SJCRH30 (cell line): ENCODE measurements at regions not wholly inside any gene's neighbourhood (a gene's known extent, or its start where the extent isn't known, plus 50 kb on each side); places are given as distances from the start of the nearest gene placed in this dataset.

Experiments
- DNase-seq, 2 experiments: peaks; one replicate each; pipeline ENCODE4 v3.0.0-alpha.2; 2015 to 2020
- H3K27ac ChIP-seq: fragments of 250-450 bp; sonication (Bioruptor Pico); 2 replicates; pipeline ENCODE4 v1.5.1; 2020; ENCODE audit warnings: mild to moderate bottlenecking, moderate library complexity
- H3K27me3 ChIP-seq: fragments of 250-450 bp; sonication (Bioruptor Pico); 2 replicates; pipeline ENCODE4 v1.5.1; 2020; ENCODE audit warnings: mild to moderate bottlenecking, moderate library complexity
- H3K36me3 ChIP-seq: fragments of 250-450 bp; sonication (Bioruptor Pico); 2 replicates; pipeline ENCODE4 v1.5.1; 2020; ENCODE audit warnings: mild to moderate bottlenecking, moderate library complexity
- H3K4me1 ChIP-seq: fragments of 250-450 bp; sonication (Bioruptor Pico); 2 replicates; pipeline ENCODE4 v1.5.1; 2020; ENCODE audit warnings: mild to moderate bottlenecking, moderate library complexity
- H3K4me3 ChIP-seq: fragments of 250-450 bp; sonication (Bioruptor Pico); 2 replicates; pipeline ENCODE4 v1.5.1; 2020; ENCODE audit warnings: mild to moderate bottlenecking, moderate library complexity
- H3K9me3 ChIP-seq: fragments of 250-450 bp; sonication (Bioruptor Pico); replicated peaks from 2 replicates; pipeline ENCODE4 v1.5.1; 2020; ENCODE audit warnings: mild to moderate bottlenecking, moderate library complexity

DNA sequence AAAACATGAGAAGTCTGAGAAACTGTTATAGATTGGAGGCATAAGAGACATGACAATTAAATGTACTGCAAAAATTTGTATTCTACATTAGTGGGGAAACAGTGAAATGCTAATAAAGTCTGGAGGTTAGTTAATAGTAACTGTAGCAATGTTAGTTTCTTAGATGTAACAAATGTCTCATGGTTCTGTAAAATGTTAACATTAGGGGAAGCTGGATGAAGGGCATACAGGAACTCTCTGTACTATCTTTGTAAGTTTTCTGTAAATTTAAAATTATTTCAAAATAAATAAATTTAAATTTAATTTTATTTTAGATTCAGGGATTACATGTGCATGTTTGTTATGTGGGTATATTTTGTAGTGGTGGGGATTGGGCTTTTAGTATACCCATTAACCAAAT, 70.0 kb upstream of the IRX6 start:
- DNase-seq: no peak
- H3K27me3 ChIP-seq: no peaks in the 10 kb centered on the region
- H3K4me1 ChIP-seq: peaks cover 22% of the 10 kb centered on the region
- peaks cover 4% of the 10 kb centered on the region; the same call in 1 of the 2 replicates for H3K9me3 ChIP-seq
- no peaks in the 10 kb centered on the region for H3K36me3 ChIP-seq
- H3K4me3 ChIP-seq: no peak overlapping the region
- H3K27ac ChIP-seq: no peak overlapping the region

DNA sequence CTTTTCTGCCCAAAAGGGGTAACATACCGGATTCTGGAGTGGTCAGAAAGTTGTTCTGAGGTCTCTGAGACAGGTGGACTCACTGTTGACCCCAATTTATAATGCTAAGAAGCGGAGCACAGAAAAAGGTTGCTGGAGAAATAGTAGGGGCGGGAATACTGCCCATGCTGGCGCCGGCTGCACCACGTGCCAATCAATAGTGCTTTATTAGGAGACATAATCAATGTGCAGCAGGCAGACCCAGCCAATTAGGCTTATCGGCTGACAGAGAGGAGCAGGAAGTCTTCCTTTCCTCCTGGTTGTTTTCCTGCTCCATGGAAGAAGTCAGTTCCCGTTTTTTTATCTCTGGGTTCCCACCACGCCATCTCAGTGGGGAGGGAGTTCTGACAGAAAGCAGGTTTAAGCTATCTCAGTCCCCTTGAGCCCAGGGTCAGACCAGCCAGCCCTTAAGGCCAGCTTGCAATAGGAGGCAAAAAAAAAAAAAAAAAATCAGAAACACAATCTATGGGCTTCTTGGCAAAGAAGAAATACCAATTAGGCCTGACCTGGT, 68.2 kb upstream of the IRX6 start:
- Histone ChIP-seq H3K9me3 (peaks cover 4% of the 10 kb centered on the region; the same call in 1 of the 2 replicates), H3K36me3 (no peaks in the 10 kb centered on the region), H3K27ac (no peak overlapping the region), H3K4me3 (no peak overlapping the region), H3K27me3 (no peaks in the 10 kb centered on the region), H3K4me1 (peaks cover 4% of the 10 kb centered on the region)
- DNase-seq: no peak

DNA sequence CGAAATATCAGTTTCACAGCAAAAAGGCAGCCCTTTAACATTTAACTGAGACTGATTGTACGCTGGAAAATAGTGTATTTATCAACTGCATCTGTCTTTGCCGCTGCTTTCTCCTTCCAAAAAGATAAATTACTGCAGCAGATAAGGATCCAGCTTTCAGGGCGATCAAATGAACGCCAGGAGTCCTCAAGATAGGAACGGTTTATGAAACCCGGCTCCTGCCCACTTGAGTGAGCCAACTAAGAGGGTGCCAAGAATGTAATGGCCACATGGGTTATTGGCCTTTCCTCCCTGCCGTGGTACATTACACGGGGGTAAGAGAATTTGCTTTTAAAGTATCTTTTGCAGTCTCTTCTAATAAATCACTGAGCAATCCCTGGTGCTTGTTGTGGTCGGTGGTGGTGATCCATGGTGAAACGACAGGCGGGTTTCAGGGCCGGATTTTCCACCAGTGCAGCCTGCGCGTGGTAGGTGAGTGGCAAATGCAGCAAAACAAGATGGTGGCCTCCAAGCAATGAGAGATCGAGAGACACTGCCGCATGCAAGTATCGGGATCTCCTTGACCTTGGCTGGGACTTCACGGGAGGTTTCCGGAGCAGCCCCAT, 67.5 kb upstream of the IRX6 start:
- H3K27ac ChIP-seq: no peak overlapping the region
- DNase-seq: no peak
- no peak overlapping the region for H3K4me3 ChIP-seq
- H3K27me3 ChIP-seq: no peaks in the 10 kb centered on the region
- no peaks in the 10 kb centered on the region for H3K4me1 ChIP-seq
- H3K9me3 ChIP-seq: peaks cover 4% of the 10 kb centered on the region; the same call in 1 of the 2 replicates
- no peaks in the 10 kb centered on the region for H3K36me3 ChIP-seq

DNA sequence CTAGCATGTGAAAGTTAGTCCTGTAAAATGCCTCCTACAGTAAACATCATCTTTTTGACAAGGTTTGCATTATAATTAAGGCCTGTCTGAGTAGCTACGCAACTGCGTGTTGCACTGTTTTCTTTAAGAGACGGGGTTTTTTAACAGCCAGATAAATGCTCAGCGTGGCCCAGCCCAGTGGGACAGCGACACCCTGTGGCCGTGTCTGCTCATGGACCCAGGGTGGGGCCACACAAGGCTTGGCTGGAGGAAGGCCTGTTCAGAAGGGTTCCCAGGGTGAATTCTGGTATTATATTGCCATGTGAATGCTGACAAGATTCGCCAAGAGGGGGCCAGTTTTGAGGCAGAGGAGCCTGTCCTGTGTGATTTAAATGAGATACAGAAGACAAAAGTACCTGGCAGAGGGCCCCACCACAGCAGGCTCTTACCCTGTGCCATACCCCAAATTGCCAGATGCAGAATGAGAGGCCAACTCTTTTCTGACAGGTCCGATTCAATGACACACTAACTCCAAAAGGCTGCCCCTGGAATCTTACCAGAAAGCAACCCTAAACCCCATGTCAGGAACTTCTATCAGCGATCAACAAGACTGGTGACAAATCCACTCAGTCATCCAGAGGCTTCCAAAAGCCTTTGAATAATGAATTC, 65.9 kb upstream of the IRX6 start:
- Histone ChIP-seq H3K27me3 (no peaks in the 10 kb centered on the region), H3K36me3 (no peaks in the 10 kb centered on the region), H3K4me1 (no peaks in the 10 kb centered on the region), H3K4me3 (no peak overlapping the region), H3K9me3 (peaks cover 4% of the 10 kb centered on the region; the same call in 1 of the 2 replicates), H3K27ac (no peak overlapping the region)
- peak; percentile 60 to 84 for DNase-seq

DNA sequence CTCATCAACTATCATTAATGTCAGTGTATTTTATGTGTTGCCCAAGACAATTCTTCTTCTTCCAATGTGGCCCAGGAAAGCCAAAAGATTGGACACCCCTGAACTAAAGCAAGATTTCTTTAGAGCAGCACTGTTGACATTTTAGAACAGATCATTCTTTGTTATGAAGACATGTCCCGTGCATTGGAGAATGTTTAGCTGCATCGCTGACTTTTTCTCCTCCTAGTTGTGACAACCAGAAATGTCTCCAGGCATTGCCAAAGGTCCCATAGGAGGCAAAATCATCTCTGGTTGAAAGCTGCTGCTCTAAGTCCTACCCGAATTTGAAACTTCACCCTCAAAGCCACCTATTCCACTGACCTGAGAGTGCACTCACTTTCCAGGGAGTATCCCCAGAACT, 62.7 kb upstream of the IRX6 start:
- no peak for DNase-seq
- Histone ChIP-seq H3K4me1 (peaks cover 8% of the 10 kb centered on the region), H3K9me3 (peaks cover 5% of the 10 kb centered on the region), H3K36me3 (no peaks in the 10 kb centered on the region), H3K27ac (no peak overlapping the region), H3K4me3 (no peak overlapping the region), H3K27me3 (no peaks in the 10 kb centered on the region)

DNA sequence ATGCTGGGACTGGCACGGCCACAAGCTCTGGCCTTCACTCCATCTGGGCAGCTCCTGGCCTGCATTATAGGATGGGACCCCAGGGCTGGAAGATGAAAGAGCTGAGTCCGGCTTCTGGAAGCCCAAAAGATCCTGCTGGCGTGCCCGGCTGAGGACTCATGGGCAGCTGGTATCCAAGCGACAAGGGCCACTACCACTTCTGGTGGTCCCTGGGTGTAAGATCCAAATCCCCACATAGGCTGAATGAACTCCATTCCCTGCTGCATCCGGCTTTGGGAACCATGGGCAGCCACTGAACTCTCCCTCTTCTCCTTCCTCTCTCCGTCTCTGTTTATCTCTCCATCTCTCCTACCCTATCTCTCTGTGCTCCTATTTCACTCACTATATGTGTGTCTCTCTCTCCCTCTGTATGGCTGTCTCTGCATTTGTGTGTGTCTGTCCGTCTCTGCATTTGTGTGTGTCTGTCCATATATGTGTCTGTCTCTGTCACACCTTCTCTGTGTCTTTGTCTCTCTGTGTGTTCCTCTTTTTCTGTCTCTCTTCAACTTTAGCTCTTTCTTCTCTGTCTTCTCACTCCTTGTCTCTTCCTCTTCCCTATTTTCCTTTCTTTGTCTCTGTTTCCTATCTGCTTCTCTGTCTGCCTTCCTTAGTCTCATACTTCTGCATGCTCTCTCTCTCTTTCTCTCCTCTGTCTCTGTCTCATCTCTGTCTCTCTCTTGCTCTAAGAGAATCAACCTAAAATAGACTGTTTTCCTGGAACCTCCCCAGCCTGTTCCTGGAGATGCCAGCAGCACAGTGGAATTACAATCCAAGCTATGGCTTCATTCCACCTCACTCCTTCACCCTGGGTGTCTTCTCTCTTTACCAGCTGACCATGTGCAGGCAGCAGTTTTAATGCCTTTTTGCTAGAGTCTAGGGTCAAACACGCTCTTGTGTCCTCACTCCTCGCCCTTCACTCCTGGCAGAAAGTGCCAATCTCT, 60.4 kb upstream of the IRX6 start:
- Histone ChIP-seq H3K27ac (no peak overlapping the region), H3K27me3 (no peaks in the 10 kb centered on the region), H3K36me3 (no peaks in the 10 kb centered on the region), H3K4me1 (peaks cover 8% of the 10 kb centered on the region), H3K4me3 (no peak overlapping the region), H3K9me3 (peaks cover 5% of the 10 kb centered on the region)
- DNase-seq: no peak

DNA sequence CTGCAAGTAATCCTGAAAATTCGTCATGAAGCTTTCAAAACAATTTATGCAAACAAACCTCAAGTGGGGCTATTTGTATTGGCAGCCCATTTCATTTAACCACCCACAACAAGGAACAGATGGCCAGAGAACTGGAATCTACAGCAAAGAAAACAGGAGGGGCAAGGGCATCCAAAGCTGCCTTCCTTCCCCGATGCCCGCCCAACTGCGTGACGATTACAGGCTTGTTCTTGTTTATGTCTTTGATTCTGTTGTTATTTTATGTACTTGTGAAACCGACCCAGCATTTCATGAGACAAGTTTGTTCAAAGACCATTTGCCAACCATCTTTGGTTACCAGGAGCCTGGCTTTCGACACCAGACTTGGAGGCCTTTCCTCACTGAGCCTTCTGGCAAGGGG, 59.1 kb upstream of the IRX6 start:
- peak; percentile 51 to 70 for DNase-seq
- Histone ChIP-seq H3K4me3 (no peak overlapping the region), H3K9me3 (peaks cover 5% of the 10 kb centered on the region), H3K27ac (no peak overlapping the region), H3K27me3 (no peaks in the 10 kb centered on the region), H3K36me3 (no peaks in the 10 kb centered on the region), H3K4me1 (peaks cover 8% of the 10 kb centered on the region)

DNA sequence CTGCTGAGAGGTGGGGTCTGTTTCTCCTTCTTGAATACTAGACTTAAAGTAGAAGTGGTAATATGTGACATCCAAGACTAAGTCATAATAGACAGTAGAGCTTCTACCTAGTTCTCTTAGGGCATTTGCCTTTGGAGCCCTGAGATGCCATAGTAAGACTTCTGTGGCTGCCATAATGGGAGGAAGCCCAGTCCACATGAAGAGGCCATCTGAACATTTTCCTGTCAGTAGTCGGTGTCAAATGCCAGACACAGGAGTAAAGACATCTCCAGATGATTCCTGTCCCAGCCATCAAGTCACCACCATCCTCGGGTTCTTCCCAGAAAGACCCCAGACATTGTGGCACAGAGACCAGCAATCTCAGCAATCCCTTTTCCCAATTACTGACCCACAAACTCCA, 58.1 kb upstream of the IRX6 start:
- Histone ChIP-seq H3K9me3 (peaks cover 5% of the 10 kb centered on the region), H3K36me3 (no peaks in the 10 kb centered on the region), H3K4me1 (peaks cover 8% of the 10 kb centered on the region), H3K27me3 (no peaks in the 10 kb centered on the region), H3K27ac (no peak overlapping the region), H3K4me3 (no peak overlapping the region)
- no peak for DNase-seq

DNA sequence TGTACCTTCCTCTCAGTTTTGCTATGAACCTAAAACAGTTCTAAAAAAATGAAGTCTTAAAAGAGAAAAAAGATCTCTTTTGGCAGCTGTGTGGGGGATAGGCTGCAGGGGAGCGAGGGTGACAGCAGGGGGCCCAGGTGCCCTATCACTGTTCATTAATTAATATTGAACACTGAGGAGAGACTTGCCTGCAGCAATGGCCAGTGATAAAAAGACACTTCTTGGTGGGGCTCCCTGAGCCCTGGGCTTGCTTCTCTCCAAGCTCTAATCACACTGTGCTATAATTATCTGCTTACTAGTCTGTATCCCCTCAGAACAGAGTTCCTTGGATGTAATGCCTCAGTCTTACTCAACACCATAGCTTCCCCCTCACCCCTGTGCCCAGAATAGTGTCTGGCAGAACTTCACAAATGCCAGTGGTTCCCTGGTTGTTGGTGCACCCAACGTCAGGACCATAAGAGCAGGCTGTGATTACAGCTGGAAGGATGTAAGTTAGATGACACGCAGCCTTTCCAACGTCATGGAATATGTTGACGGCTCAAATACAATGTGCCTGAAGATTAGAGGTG, 52.0 kb upstream of the IRX6 start:
- Histone ChIP-seq H3K27me3 (no peaks in the 10 kb centered on the region), H3K27ac (no peak overlapping the region), H3K9me3 (no peaks in the 10 kb centered on the region), H3K4me1 (no peaks in the 10 kb centered on the region), H3K36me3 (no peaks in the 10 kb centered on the region), H3K4me3 (no peak overlapping the region)
- DNase-seq: no peak

DNA sequence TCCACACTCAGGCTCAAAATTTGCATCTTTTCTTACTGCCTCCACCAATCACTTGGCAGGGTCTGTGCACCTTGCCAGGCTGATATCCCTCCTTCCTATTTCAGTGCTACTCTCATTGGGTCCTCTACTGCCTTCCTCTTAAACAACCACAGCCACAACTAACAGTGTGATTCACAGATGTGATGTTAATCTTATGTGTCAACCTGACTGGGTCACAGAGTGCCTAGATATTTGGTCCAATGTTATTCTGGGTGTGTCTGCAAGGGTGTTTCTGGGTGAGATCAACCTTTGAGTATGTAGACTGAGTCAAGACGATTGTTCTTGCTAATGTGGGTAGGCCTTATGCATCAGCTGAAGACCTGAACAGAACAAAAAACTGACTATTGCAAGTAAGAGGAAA, 51.3 kb upstream of the IRX6 start:
- Histone ChIP-seq H3K9me3 (no peaks in the 10 kb centered on the region), H3K27me3 (no peaks in the 10 kb centered on the region), H3K4me3 (no peak overlapping the region), H3K27ac (no peak overlapping the region), H3K4me1 (no peaks in the 10 kb centered on the region), H3K36me3 (no peaks in the 10 kb centered on the region)
- DNase-seq: no peak

DNA sequence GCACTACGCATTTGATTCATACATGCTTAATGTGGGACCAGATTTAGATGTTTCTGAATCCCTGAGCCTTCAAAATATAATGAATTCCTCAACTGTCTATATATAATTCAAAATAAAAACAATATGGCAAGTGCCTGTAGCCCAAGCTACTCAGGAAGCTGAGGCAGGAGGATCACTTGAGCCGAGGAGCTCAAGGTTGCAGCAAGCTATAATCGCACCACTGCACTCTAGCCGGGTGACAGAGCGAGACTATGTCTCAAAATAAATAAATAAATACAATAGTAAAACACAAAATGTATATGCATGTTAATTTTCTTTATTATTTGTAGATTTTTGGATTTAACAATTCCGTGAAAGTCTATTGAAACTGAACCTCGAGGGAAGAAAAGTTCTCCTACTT, 50.6 kb upstream of the IRX6 start:
- Histone ChIP-seq H3K9me3 (no peaks in the 10 kb centered on the region), H3K4me1 (no peaks in the 10 kb centered on the region), H3K4me3 (no peak overlapping the region), H3K36me3 (no peaks in the 10 kb centered on the region), H3K27ac (no peak overlapping the region), H3K27me3 (no peaks in the 10 kb centered on the region)
- DNase-seq: no peak

DNA sequence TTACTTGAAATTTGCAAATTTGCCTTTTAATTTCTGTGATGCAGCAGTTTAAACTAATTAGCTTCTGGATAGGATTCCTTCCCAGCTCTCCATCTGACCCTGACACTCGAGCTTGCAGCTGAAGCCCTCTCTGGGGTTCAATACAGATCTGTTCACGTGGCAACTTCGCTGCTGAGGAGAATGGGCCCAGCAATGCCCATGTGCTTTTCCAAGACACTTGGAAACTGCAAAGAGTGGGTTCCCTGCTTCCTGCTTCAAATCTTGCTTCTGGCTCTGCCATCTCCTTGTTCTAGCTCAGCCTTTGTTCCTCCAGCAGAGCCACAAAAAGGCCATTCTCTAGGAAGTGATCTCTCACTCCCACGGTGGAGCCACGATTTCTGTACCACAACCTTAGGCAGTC, 50.0 kb upstream of the IRX6 start:
- Histone ChIP-seq H3K27me3 (no peaks in the 10 kb centered on the region), H3K27ac (no peak overlapping the region), H3K4me1 (no peaks in the 10 kb centered on the region), H3K36me3 (no peaks in the 10 kb centered on the region), H3K9me3 (no peaks in the 10 kb centered on the region), H3K4me3 (no peak overlapping the region)
- DNase-seq: no peak
